SK-N-SH treated with all-trans-retinoic acid at 6 μM for 48 hours (cell line): ENCODE measurements at regions not wholly inside any gene's neighbourhood (a gene's known extent, or its start where the extent isn't known, plus 50 kb on each side); places are given as distances from the start of the nearest gene placed in this dataset.

Experiments
- CREB5 ChIP-seq: fragments of 250-450 bp; sonication (Bioruptor Pico); IDR thresholded peaks from 2 replicates; pipeline ENCODE4 v1.5.1; 2020; ENCODE audit warnings: low read depth, mild to moderate bottlenecking, moderate library complexity
- CSRNP3 ChIP-seq: fragments of 250-450 bp; sonication (Bioruptor Pico); IDR thresholded peaks from 2 replicates; pipeline ENCODE4 v1.5.1; 2021; ENCODE audit warnings: mild to moderate bottlenecking, moderate library complexity
- ISL1 ChIP-seq: fragments of 250-450 bp; sonication (Bioruptor Pico); IDR thresholded peaks from 2 replicates; pipeline ENCODE4 v2.1.2; 2022; ENCODE audit warnings: mild to moderate bottlenecking, moderate library complexity
- PATZ1 ChIP-seq: fragments of 250-450 bp; sonication (Bioruptor Pico); IDR thresholded peaks from 2 replicates; pipeline ENCODE4 v1.8.0; 2020; ENCODE audit warnings: mild to moderate bottlenecking, moderate library complexity, borderline replicate concordance
- POU6F1 ChIP-seq: fragments of 250-450 bp; sonication (Bioruptor Pico); IDR thresholded peaks from 2 replicates; pipeline ENCODE4 v1.8.0; 2021; ENCODE audit warnings: low read depth, mild to moderate bottlenecking, moderate library complexity, borderline replicate concordance
- RARB ChIP-seq: fragments of 250-450 bp; sonication (Bioruptor Pico); IDR thresholded peaks from 2 replicates; pipeline ENCODE4 v1.8.0; 2021; ENCODE audit warnings: mild to moderate bottlenecking, moderate library complexity
- TCF4 ChIP-seq: fragments of 250-450 bp; sonication (Bioruptor Pico); IDR thresholded peaks from 2 replicates; pipeline ENCODE4 v1.8.0; 2021; ENCODE audit warnings: mild to moderate bottlenecking, moderate library complexity, borderline replicate concordance
- ZFP30 ChIP-seq: fragments of 450-650 bp; formaldehyde crosslinking; IDR thresholded peaks from 2 replicates; pipeline ENCODE4 v1.5.0; 2022; ENCODE audit warnings: mild to moderate bottlenecking, moderate library complexity

- TF ChIP-seq CREB5 (CRISPR knock-in tag), result no peak
- no peak for TF ChIP-seq PATZ1 (CRISPR knock-in tag)
- no peak for TF ChIP-seq ISL1 (CRISPR knock-in tag)
- TF ChIP-seq ZFP30 (CRISPR knock-in tag), result no peak
- no peak for TF ChIP-seq TCF4 (CRISPR knock-in tag)
- no peak for TF ChIP-seq RARB (CRISPR knock-in tag)
- TF ChIP-seq CSRNP3 (CRISPR knock-in tag), result no peak
- TF ChIP-seq POU6F1, result no peak
These were observed 442.5 kb upstream of the COX7C start for GRCh38 chr5:86175224-86175623.
